Type B pancreatic cell (in vitro differentiated cells): ENCODE measurements at regions not wholly inside any gene's neighbourhood (a gene's known extent, or its start where the extent isn't known, plus 50 kb on each side); places are given as distances from the start of the nearest gene placed in this dataset.

ENCODE experiments used
- DNase-seq: peaks from one replicate; pipeline ENCODE4 v3.0.0; 2021; ENCODE audit warnings: mixed read lengths; ENCODE audit not compliant: unreplicated experiment; ENCODE audit errors: extremely low spot score
- H3K27ac Mint-ChIP-seq: 2 replicates; pipeline ENCODE4 v1.8.0; 2021; ENCODE audit warnings: mild to moderate bottlenecking, mixed read lengths
- H3K27me3 Mint-ChIP-seq: 2 replicates; pipeline ENCODE4 v1.8.0; 2021; ENCODE audit warnings: mixed read lengths
- H3K36me3 Mint-ChIP-seq: 2 replicates; pipeline ENCODE4 v1.8.0; 2021; ENCODE audit warnings: mixed read lengths
- H3K4me1 Mint-ChIP-seq: one replicate; pipeline ENCODE4 v1.8.0; 2021; ENCODE audit warnings: mixed read lengths; ENCODE audit not compliant: unreplicated experiment
- H3K4me3 Mint-ChIP-seq: 2 replicates; pipeline ENCODE4 v1.8.0; 2021; ENCODE audit warnings: mild to moderate bottlenecking, mixed read lengths
- H3K9me3 Mint-ChIP-seq: 2 replicates; pipeline ENCODE4 v1.8.0; 2021; ENCODE audit warnings: mixed read lengths
- CTCF ChIP-seq: fragments of 200-600 bp; sonication (generic); conservative IDR thresholded peaks from 2 replicates; pipeline ENCODE4 v1.5.0; 2021; ENCODE audit warnings: antibody characterized with exemption, mild to moderate bottlenecking

DNA sequence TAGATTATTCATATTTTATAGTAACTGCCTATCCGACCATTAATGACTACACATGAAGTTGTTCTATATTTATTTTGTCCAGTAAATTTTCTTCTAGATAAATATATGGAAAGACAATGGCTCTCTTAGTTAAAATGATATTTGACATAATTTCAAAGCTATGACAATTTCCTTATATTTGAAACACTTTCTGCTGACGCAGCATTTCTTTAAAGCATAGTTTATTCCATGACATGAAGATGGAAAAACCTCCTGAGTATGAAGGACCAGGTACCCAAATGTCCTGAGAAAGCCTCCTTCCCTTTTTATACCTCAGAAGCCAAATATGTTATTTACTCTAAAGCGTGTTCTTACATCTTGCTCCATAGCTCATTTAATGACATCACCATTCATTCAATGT, 831.6 kb downstream of the EFNB2 start:
- H3K4me3 Mint-ChIP-seq, result no peak overlapping the region
- H3K4me1 Mint-ChIP-seq, result no peaks in the 10 kb centered on the region
- no peaks in the 10 kb centered on the region for H3K36me3 Mint-ChIP-seq
- TF ChIP-seq CTCF, result no peak
- H3K9me3 Mint-ChIP-seq, result no peaks in the 10 kb centered on the region
- no peak for DNase-seq
- H3K27me3 Mint-ChIP-seq, result no peaks in the 10 kb centered on the region
- no peak overlapping the region for H3K27ac Mint-ChIP-seq

- H3K36me3 Mint-ChIP-seq, result no peaks in the 10 kb centered on the region
- no peaks in the 10 kb centered on the region for H3K4me1 Mint-ChIP-seq
- no peak overlapping the region for H3K27ac Mint-ChIP-seq
- no peak for DNase-seq
- H3K27me3 Mint-ChIP-seq, result no peaks in the 10 kb centered on the region
- no peak for TF ChIP-seq CTCF
- no peak overlapping the region for H3K4me3 Mint-ChIP-seq
- H3K9me3 Mint-ChIP-seq, result no peaks in the 10 kb centered on the region
These were observed 833.0 kb downstream of the EFNB2 start for GRCh38 chr13:105702441-105702840.

GRCh38 chr13:105692769-105693168, 842.7 kb downstream of the EFNB2 start:
- peaks cover 9% of the 10 kb centered on the region for H3K9me3 Mint-ChIP-seq
- H3K4me1 Mint-ChIP-seq, result no peaks in the 10 kb centered on the region
- H3K27ac Mint-ChIP-seq, result no peak overlapping the region
- no peak for TF ChIP-seq CTCF
- no peaks in the 10 kb centered on the region for H3K36me3 Mint-ChIP-seq
- H3K4me3 Mint-ChIP-seq, result no peak overlapping the region
- no peak for DNase-seq
- no peaks in the 10 kb centered on the region for H3K27me3 Mint-ChIP-seq

GRCh38 chr13:105684216-105684615, 851.2 kb downstream of the EFNB2 start:
- Mint-ChIP-seq H3K36me3 (no peaks in the 10 kb centered on the region), H3K4me3 (no peak overlapping the region), H3K27ac (no peak overlapping the region), H3K9me3 (no peaks in the 10 kb centered on the region), H3K27me3 (no peaks in the 10 kb centered on the region), H3K4me1 (no peaks in the 10 kb centered on the region)
- no peak for DNase-seq
- TF ChIP-seq CTCF, result no peak

GRCh38 chr13:105679838-105680237, 855.6 kb downstream of the EFNB2 start:
- H3K27ac Mint-ChIP-seq, result no peak overlapping the region
- no peak for DNase-seq
- no peaks in the 10 kb centered on the region for H3K4me1 Mint-ChIP-seq

More at GRCh38 chr13:105679838-105680237, 855.6 kb downstream of the EFNB2 start:
- Mint-ChIP-seq H3K4me3 (no peak overlapping the region), H3K9me3 (peaks cover 4% of the 10 kb centered on the region), H3K27me3 (no peaks in the 10 kb centered on the region), H3K36me3 (no peaks in the 10 kb centered on the region)
- TF ChIP-seq CTCF, result no peak
